Right atrium auricular region (tissue), 2 donors: ENCODE measurements at regions not wholly inside any gene's neighbourhood (a gene's known extent, or its start where the extent isn't known, plus 50 kb on each side); places are given as distances from the start of the nearest gene placed in this dataset.

ENCODE experiments used
- DNase-seq: peaks from one replicate; pipeline ENCODE4 v3.0.0-alpha.2; 2019; ENCODE audit warnings: low spot score
- H3K27ac ChIP-seq, 2 donors: fragments of 200-600 bp; sonication (generic); 1 replicate in 1 of 2; 2 replicates in 1 of 2; pipeline ENCODE4 v1.5.1; 2016 to 2019
- H3K27me3 ChIP-seq, 2 donors: fragments of 200-600 bp; sonication (generic); one replicate each; pipeline versions ENCODE4 v1.5.1 to v1.6.0; 2017 to 2019
- H3K36me3 ChIP-seq: fragments of 200-600 bp; sonication (generic); one replicate; pipeline ENCODE4 v1.5.1; 2016
- H3K4me1 ChIP-seq, 2 donors: fragments of 200-600 bp; sonication (generic); one replicate each; pipeline versions ENCODE4 v1.5.1 to v1.6.0; 2017 to 2019
- H3K4me3 ChIP-seq, 2 donors: fragments of 200-600 bp; sonication (generic); 1 replicate in 1 of 2; 2 replicates in 1 of 2; pipeline ENCODE4 v1.5.1; 2017 to 2019; ENCODE audit warnings: mild to moderate bottlenecking in 1 of 2, moderate library complexity in 1 of 2
- H3K9me3 ChIP-seq, 2 donors: fragments of 200-600 bp; sonication (generic); one replicate each; pipeline ENCODE4 v1.5.1; 2019
- TF ChIP-seq, protein P1 (sequence below), 2 donors: fragments of 200-600 bp; sonication (generic); IDR thresholded peaks; one replicate each; pipeline ENCODE4 v1.5.1; 2019; ENCODE audit warnings: antibody characterized with exemption in 2 of 2

DNA sequence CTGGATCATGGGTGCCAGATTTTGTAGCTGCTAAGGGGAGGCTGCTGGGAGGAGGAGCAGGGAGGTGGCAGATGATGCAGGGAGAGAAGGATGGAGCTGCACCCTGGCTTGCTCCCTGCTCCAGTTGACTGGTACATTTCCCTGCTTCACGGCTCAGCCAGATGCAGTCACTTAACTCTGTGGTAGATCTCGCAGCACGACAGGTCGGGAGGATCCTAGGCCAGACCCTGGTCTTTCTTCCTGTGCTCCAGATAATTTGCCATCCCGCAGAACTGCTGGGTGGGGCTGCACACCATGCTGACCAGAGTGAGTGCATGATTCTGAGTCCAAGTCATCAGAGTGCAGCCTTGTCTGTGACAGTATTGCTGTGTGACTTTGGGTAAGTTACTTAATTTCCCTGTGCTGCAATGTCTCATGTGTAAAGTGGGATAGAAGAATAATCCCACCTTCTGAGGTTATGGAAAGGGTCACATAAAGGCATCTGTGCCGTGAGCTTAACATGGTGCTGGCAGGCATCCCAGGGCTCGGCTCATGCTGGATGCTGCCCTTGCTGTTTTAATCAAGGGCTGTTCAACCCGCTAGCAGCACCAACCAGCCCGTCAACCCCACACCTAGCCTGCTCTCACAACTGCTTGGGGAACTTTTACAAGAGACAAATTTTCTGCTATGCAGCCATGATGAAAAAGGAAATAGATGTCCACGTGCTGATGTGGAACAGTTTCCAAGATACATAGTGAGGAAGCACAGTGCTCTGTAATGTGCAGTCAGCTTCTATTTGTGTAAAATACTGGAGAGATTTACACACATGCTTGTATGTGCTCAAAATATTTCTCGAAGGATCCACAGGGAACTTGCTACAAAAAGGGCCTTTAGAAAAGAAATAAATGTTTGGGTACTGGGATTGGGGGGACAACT is 257.9 kb downstream of the CDH26 start:
- H3K4me1 ChIP-seq = no peaks in the 10 kb centered on the region
- no peaks in the 10 kb centered on the region for H3K9me3 ChIP-seq
- no peaks in the 10 kb centered on the region for H3K27me3 ChIP-seq
- H3K4me3 ChIP-seq = no peak overlapping the region
- no peak overlapping the region for H3K27ac ChIP-seq
- H3K36me3 ChIP-seq = no peaks in the 10 kb centered on the region
- DNase-seq = no peak
- TF ChIP-seq, protein P1, sequence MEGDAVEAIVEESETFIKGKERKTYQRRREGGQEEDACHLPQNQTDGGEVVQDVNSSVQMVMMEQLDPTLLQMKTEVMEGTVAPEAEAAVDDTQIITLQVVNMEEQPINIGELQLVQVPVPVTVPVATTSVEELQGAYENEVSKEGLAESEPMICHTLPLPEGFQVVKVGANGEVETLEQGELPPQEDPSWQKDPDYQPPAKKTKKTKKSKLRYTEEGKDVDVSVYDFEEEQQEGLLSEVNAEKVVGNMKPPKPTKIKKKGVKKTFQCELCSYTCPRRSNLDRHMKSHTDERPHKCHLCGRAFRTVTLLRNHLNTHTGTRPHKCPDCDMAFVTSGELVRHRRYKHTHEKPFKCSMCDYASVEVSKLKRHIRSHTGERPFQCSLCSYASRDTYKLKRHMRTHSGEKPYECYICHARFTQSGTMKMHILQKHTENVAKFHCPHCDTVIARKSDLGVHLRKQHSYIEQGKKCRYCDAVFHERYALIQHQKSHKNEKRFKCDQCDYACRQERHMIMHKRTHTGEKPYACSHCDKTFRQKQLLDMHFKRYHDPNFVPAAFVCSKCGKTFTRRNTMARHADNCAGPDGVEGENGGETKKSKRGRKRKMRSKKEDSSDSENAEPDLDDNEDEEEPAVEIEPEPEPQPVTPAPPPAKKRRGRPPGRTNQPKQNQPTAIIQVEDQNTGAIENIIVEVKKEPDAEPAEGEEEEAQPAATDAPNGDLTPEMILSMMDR (IDR thresholded peaks at IDR 0.05) = no peak

DNA sequence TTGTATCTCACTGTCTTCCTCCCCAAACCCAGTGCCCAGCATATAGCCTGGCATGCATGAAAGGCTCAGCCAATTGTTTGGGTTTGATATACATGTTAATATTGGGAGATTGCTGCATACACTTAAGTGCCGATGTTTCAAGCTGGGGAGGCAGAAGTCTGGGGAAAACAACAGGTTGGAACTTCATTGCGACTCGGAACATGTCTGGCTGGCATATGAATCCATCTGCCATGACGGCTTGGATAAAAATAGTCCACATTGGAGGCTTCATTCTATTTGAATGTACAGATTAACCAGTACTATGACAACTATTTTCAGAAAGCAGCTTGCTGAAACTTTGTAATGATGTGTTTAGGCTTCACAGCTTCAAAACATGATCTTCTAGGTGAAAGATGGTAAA is 261.0 kb downstream of the CDH26 start:
- DNase-seq = no peak
- Histone ChIP-seq H3K36me3 (no peaks in the 10 kb centered on the region), H3K27ac (no peak overlapping the region), H3K4me1 (no peaks in the 10 kb centered on the region), H3K4me3 (no peak overlapping the region), H3K27me3 (no peaks in the 10 kb centered on the region), H3K9me3 (no peaks in the 10 kb centered on the region)
- TF ChIP-seq, protein P1 (IDR thresholded peaks at IDR 0.05) = no peak

DNA sequence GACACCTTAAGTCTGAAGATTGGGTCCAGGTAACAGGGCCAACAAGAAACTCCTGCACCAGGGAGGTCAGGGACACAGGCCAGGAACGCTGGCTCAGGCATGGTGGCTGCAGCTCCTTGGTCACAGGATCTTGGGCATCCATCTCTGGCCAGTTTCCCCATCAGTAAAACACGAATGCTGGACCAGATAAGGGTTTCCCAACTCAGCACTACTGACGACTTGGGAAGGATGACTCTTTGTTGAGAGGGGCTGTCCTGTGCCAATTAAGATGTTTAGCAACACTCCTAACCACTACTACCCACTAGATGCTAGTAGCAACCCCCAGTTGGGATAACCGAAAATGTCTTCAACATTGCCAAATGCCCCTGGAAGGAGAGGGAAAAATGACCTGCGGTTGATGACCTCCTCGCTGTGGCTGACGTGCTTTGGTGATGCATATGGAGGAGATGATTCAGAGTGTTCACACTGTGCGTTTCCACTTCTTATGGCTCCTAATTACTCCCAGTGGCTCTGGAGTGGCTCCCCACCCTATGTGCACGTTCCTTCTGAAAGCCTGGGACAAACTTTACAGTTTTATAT is 261.9 kb downstream of the CDH26 start:
- H3K27me3 ChIP-seq = no peaks in the 10 kb centered on the region
- H3K9me3 ChIP-seq = no peaks in the 10 kb centered on the region
- H3K4me1 ChIP-seq = no peaks in the 10 kb centered on the region
- H3K4me3 ChIP-seq = no peak overlapping the region
- H3K36me3 ChIP-seq = no peaks in the 10 kb centered on the region
- no peak for DNase-seq
- no peak overlapping the region for H3K27ac ChIP-seq
- TF ChIP-seq, protein P1 (IDR thresholded peaks at IDR 0.05) = no peak

DNA sequence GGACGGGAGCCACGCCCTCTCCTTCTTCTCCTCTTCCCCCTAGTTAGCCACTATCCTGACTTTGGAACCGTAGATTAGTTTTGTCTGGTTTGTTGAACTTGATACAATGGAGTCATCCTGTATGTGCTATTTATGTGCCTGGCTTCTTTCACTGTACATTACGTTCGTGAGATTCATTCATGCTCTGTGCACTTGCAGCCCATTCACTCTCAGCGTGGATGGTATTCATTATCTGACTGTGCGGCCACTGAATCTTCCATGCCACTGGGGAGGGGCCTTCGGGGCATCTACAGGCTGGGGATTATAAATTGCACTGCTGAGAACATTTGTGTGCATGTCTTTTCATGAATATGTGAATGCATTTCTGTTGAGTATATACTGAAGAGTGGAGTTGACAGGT is 262.5 kb downstream of the CDH26 start:
- TF ChIP-seq, protein P1 (IDR thresholded peaks at IDR 0.05) = no peak
- H3K27me3 ChIP-seq = no peaks in the 10 kb centered on the region
- no peaks in the 10 kb centered on the region for H3K4me1 ChIP-seq
- no peak for DNase-seq
- no peaks in the 10 kb centered on the region for H3K9me3 ChIP-seq
- no peak overlapping the region for H3K27ac ChIP-seq
- no peaks in the 10 kb centered on the region for H3K36me3 ChIP-seq
- H3K4me3 ChIP-seq = no peak overlapping the region

DNA sequence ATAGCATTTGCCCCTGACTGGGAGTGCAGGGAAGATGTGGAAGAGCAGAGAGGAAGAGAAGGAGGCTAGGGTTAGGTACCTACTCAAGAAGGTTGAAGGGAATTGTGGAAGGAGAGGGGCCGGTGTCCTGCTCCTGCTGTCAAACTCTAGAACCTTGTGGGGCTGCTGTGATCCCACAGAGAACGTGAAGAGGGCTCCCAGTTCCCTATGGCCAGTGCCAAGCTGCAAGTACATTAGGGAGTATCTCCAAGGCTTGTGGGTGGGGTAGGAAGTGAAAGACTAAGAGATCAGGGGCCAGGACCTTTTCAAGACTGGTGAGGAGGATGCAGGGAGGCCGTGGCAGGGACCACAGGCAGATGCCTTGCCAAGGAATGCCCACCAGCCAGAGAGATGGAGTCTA is 263.4 kb downstream of the CDH26 start:
- peak; percentile 44 for DNase-seq
- TF ChIP-seq, protein P1 (IDR thresholded peaks at IDR 0.05) = no peak

More for the DNA sequence above, 263.4 kb downstream of the CDH26 start:
- H3K4me1 ChIP-seq = no peaks in the 10 kb centered on the region
- H3K9me3 ChIP-seq = no peaks in the 10 kb centered on the region
- H3K4me3 ChIP-seq = no peak overlapping the region
- no peak overlapping the region for H3K27ac ChIP-seq
- H3K36me3 ChIP-seq = no peaks in the 10 kb centered on the region
- no peaks in the 10 kb centered on the region for H3K27me3 ChIP-seq
